Heart right ventricle (tissue), 16 donors: ENCODE measurements at regions not wholly inside any gene's neighbourhood (a gene's known extent, or its start where the extent isn't known, plus 50 kb on each side); places are given as distances from the start of the nearest gene placed in this dataset.

ENCODE experiments used
- ATAC-seq, 8 donors: fragments of 200-7000 bp; cut with Tn5 transposase; one replicate each; pipeline ENCODE4 v1.9.1; 2020; ENCODE audit warnings: mild to moderate bottlenecking in 8 of 8, moderate library complexity in 8 of 8, moderate number of reproducible peaks in 1 of 8
- DNase-seq, 2 donors: peaks; one replicate each; pipeline ENCODE4 v3.0.0-alpha.2; 2020
- H3K27ac ChIP-seq, 10 donors: fragments of 200-600 bp; sonication (generic) in 2 of 10; one replicate each; pipeline versions ENCODE4 v1.5.0 to v1.8.0; 2020 to 2022; ENCODE audit warnings: mild to moderate bottlenecking in 3 of 10
- H3K27me3 ChIP-seq, 7 donors: fragments of 200-600 bp; one replicate each; pipeline ENCODE4 v1.8.0; 2021 to 2022; ENCODE audit warnings: mild to moderate bottlenecking in 2 of 7
- H3K36me3 ChIP-seq, 9 donors: fragments of 200-600 bp; sonication (generic) in 1 of 9; one replicate each; pipeline versions ENCODE4 v1.5.0 to v1.8.0; 2020 to 2022; ENCODE audit warnings: mild to moderate bottlenecking in 2 of 9
- H3K4me1 ChIP-seq, 9 donors: fragments of 200-600 bp; sonication (generic) in 1 of 9; one replicate each; pipeline versions ENCODE4 v1.5.0 to v1.8.0; 2020 to 2022; ENCODE audit warnings: mild to moderate bottlenecking in 4 of 9
- H3K4me3 ChIP-seq, 10 donors: fragments of 200-600 bp; sonication (generic) in 2 of 10; one replicate each; pipeline versions ENCODE4 v1.5.0 to v1.8.0; 2020 to 2022; ENCODE audit warnings: mild to moderate bottlenecking in 7 of 10, moderate library complexity in 2 of 10
- H3K9me3 ChIP-seq, 11 donors: fragments of 200-600 bp in 10 of 11; sonication (generic) in 2 of 11; one replicate each; pipeline versions ENCODE4 v1.5.0 to v1.8.0; 2013 to 2022; ENCODE audit warnings: mild to moderate bottlenecking in 2 of 11, control low read depth in 1 of 11, moderate library complexity in 1 of 11
- WGBS, 2 donors: extraction: QIAGEN DNeasy Blood & Tissue Kit; methylation state at CpG; one replicate each; pipeline ENCODE4 v1.1.7; 2013; ENCODE audit warnings: inconsistent platforms in 1 of 2; 5-methylcytosine and 5-hydroxymethylcytosine counted together
- intact Hi-C, 10 donors: fragments of 100-400 bp; cut with DNase I; formaldehyde crosslinking; loops; one replicate each; pipeline versions ENCODE4 v1.11.1 to v1.14.2; 2022
- TF ChIP-seq, protein P1 (sequence below), 9 donors: fragments of 200-600 bp; sonication (generic) in 2 of 9; IDR thresholded peaks; one replicate each; pipeline versions ENCODE4 v1.5.0 to v1.8.0; 2021 to 2022; ENCODE audit warnings: antibody characterized with exemption in 9 of 9, mild to moderate bottlenecking in 5 of 9, moderate library complexity in 1 of 9
- donor health status: Arrhythmogenic right ventricular cardiomyopathy.
- donor health status: ischemic (EF 13 %, LVEDD 7.1; RV severe dilation, severe dysfunction).
- donor health status: healthy with polysubstance abuse.
- donor health status: DM: no; HTN: yes; CAD: no.
- donor health status: DM: no; HTN: no; CAD: no.
- donor health status: ischemic (EF 25% LVEDD 6.9; RV normal size, moderate dysfunction).
- donor health status: ischemic (EF 25% LVEDD 5.7; RV mildly dilated, moderate dysfunction).
- donor health status: healthy.
- donor health status: DM: yes; HTN: yes; CAD: no.
- donor health status: Ischemic cardiomyopathy.
- donor health status: ischemic (EF 35%, LVEDD 5.7; RV mildly dilated, moderate dysfunction).
- donor health status: nonischemic (EF 11% LVEDD 7.7; RV severe dilation, severe dysfunction).
- donor health status: DM: yes; HTN: yes; CAD: no.
- donor health status: PGD.
- donor health status: ischemic (EF 29% LVEDD 5.4; RV normal size, mild dysfunction).
- donor health status: nonischemic (EF 23%, LVEDD 6.1; RV moderate dilation, normal function).

DNA sequence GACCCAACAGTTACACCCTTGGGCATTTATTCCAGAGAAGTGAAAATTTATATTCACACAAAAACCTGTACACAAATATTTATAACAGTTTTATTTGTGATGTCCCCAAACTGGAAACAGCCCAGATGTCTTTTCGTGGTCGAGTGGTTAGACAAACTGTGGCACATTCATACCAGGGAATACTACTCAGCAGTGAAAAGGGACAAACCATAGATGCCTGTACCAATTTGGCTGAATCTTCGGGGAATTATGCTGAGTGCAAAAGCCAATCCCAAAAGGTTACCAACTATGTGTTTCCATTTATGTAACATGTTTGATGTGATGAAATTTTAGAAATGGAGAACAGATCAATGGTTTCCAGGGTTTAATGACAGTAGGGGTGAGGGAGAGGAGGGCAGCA is 154.3 kb downstream of the GLI2 start:
- no peak overlapping the region for H3K27ac ChIP-seq
- TF ChIP-seq, protein P1, sequence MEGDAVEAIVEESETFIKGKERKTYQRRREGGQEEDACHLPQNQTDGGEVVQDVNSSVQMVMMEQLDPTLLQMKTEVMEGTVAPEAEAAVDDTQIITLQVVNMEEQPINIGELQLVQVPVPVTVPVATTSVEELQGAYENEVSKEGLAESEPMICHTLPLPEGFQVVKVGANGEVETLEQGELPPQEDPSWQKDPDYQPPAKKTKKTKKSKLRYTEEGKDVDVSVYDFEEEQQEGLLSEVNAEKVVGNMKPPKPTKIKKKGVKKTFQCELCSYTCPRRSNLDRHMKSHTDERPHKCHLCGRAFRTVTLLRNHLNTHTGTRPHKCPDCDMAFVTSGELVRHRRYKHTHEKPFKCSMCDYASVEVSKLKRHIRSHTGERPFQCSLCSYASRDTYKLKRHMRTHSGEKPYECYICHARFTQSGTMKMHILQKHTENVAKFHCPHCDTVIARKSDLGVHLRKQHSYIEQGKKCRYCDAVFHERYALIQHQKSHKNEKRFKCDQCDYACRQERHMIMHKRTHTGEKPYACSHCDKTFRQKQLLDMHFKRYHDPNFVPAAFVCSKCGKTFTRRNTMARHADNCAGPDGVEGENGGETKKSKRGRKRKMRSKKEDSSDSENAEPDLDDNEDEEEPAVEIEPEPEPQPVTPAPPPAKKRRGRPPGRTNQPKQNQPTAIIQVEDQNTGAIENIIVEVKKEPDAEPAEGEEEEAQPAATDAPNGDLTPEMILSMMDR (IDR thresholded peaks at IDR 0.05): no peak
- H3K36me3 ChIP-seq: no peaks in the 10 kb centered on the region
- peaks cover 0 to 15% (median 8%) of the 10 kb centered on the region in 9 donors for H3K4me1 ChIP-seq
- WGBS, 2 donors: 91 to 94% methylated on average over 3 of the region's 3 CpGs
- intact Hi-C loops: no loop called here
- DNase-seq (no peak), ATAC-seq (no peak)
- no peaks in the 10 kb centered on the region for H3K27me3 ChIP-seq
- H3K4me3 ChIP-seq: no peak overlapping the region
- H3K9me3 ChIP-seq: peaks cover 0 to 3% (median 0%) of the 10 kb centered on the region in 11 donors

DNA sequence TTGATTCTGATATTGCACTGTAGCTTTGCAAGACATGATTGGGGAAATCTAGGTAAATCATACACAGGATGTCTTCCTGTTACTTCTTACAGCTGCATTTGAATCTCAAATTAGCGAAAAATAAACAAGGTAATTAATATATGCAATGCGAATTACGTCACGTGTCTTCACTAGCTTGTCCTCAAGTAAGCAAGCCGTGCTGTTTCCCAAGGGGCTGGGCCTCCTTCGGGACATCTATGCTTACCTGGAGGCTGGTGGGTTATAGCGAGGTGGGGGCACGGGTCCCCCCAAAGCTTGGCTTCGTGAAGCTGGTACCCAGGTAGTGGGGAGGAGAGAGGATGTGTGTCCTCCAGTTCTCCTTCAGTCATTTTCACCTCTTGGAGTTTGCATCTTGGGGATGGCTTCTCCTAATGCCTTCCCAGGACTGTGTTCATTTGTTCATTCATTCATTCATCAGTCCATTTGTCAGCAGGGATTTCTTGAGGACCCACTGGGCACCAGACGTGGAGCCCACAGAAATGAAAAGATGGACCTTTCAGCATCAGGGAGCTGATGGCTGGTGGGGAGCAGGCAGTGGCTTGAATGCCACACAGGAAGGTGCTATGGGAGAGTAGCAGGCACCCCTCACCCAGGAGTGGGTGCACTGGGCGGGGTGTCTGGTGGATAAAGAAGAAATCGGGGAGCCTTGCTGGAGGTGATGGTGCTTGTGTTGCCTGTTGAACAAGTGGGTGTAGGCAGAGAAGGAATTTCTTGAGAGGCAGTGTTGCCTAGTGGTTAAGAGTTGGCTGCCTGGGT is 155.1 kb downstream of the GLI2 start:
- ATAC-seq (no peak), DNase-seq (no peak)
- H3K4me1 ChIP-seq: peaks cover 0 to 15% (median 8%) of the 10 kb centered on the region in 9 donors
- no peak overlapping the region for H3K4me3 ChIP-seq
- intact Hi-C loops: no loop called here
- H3K27me3 ChIP-seq: no peaks in the 10 kb centered on the region
- WGBS, 2 donors: 93% methylated on average over 12 of the region's 12 CpGs
- TF ChIP-seq, protein P1 (IDR thresholded peaks at IDR 0.05): no peak
- H3K27ac ChIP-seq: no peak overlapping the region
- H3K36me3 ChIP-seq: no peaks in the 10 kb centered on the region
- H3K9me3 ChIP-seq: peaks cover 0 to 3% (median 0%) of the 10 kb centered on the region in 11 donors

DNA sequence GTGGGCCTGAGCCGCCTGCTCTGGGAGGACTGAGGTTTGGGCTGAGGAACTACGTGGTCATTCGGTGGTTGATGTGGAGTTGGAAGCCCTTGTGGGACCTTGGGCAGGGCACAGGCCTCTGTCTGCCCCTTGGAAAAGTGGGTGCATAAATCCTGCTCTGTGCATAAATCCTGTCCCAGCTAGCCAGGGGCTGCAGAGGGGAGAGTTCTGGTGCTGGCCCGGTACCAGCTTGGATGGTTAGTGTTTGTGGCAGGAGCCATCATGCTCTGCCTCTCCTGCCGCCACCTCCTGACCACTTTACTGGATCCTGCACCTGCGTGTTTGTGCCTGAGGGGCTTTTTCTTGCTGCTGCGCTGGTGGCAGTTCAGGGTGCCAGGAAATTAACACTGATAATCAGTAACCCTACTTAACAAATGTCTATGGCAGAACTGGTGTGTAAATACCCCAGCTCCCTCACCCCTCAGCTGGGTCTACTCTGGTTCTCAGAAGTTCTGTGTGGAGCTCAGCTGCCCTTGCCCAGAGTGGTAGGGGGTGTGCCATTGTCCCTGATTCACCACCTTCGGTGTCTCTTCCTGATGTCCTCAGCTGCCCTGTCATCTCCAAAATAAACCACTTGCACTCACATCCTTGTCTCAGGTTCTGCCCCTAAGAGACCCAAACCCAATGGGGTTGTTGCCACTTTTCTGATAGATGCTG is 156.8 kb downstream of the GLI2 start:
- peak overlapping the region in 3 of 10 donors; percentile 17 to 56 (median 26) for H3K27ac ChIP-seq
- H3K4me3 ChIP-seq: no peak overlapping the region
- peaks cover 0 to 15% (median 8%) of the 10 kb centered on the region in 9 donors for H3K4me1 ChIP-seq
- 93 to 95% methylated on average over 8 of the region's 8 CpGs for WGBS, 2 donors
- TF ChIP-seq, protein P1 (IDR thresholded peaks at IDR 0.05): no peak
- H3K36me3 ChIP-seq: no peaks in the 10 kb centered on the region
- intact Hi-C loops: no loop called here
- H3K9me3 ChIP-seq: peaks cover 0 to 3% (median 0%) of the 10 kb centered on the region in 11 donors
- no peak for DNase-seq
- peak in 1 of 8 donors; percentile 40 for ATAC-seq
- H3K27me3 ChIP-seq: no peaks in the 10 kb centered on the region

DNA sequence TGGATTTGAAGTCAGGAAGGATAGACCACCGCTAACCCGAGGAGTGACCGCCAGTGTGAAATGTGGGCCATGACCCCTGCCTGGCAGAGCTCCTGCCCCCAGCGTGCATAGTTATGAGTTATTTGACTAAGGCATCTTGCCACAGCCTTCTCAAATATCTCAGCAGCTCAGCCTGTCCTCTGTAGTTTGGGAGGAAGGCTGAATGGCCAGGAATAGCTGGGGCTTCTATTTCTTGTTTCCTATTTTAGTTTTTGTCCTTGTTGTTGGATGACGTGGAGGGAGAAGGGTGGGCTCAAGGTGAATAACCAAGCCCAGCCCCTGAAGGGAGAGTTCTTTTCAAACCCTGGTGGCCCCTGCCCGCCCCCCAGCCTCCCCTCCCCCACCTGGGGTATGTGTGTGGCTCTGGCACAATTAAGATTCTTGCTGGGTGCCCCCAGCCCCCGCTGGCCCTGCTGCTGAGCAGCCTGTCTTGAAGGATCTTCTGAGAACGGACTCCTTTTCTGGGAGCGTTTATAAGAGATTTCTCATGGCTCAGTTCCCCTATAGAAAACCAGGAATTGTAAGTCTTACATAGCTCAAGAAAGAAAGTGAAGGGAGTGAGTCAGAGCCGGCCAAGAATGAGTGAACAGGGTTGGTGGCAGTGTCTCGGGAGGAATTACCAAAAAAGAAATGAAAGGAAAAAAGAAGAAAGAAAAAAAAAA is 157.4 kb downstream of the GLI2 start:
- intact Hi-C loops: no loop called here
- WGBS, 2 donors: 51 to 54% methylated on average over 11 of the region's 11 CpGs
- TF ChIP-seq, protein P1 (IDR thresholded peaks at IDR 0.05): no peak
- H3K4me3 ChIP-seq: no peak overlapping the region
- H3K4me1 ChIP-seq: peaks cover 0 to 15% (median 8%) of the 10 kb centered on the region in 9 donors
- H3K27me3 ChIP-seq: no peaks in the 10 kb centered on the region
- H3K27ac ChIP-seq: peak overlapping the region in 7 of 10 donors; percentile 5 to 56 (median 26)
- no peaks in the 10 kb centered on the region for H3K36me3 ChIP-seq
- DNase-seq (no peak), ATAC-seq (peak in 6 of 8 donors; percentile 11 to 70 (median 50))
- peaks cover 0 to 3% (median 0%) of the 10 kb centered on the region in 11 donors for H3K9me3 ChIP-seq
